ENCODE measurements at regions not wholly inside any gene's neighbourhood (a gene's known extent, or its start where the extent isn't known, plus 50 kb on each side); places are given as distances from the start of the nearest gene placed in this dataset.
A peak's percentile ranks its signal among the peaks of the same experiment; 100 is the strongest.

DNA sequence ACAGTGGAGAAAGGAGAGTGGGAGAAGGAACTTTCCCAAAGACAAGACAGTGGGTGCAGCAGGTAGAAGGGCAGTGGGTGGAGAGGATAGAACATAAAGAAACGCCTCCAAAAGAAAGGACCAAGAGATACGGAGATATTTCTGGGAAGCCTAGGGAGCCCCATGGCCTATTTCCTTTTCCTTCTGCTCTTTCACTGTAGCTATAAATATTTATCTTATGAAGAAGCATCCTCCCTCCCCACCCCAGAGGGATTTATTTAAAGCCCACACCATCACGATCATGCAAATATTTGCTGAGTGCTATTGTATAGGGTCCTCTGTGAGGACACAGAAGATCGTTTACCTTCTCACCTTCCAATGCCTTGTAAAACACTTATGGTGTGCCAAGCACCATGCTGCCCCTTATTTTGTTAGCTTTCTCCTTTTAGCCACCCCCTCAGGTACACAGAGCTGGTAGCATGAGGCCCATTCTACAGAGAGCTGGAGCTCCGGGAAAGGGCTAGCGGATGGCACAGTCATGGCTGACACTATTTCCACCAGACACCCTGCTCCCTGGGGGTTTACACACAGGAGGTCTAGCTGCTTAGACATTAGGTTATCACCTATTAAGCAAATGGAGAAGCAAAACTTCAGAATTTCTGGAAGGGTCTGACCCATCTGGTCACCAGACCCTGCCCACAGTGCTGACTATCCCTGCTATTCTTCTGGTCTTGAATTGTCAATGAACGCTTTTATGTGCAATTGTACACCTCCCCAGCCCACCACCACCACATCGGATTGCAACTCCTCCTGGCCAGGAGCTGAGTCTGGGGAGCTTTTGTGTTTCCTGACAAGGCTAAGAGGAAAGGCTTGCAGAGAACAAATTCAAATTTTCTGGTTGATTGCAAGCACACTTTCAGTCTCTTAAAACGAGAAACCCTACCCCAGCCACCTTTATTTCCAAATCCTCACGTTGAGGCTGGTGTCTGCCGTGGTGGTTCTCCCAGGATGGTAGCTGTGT lies 91.8 kb upstream of the KLF7 start:
- DNase-seq: no peak

DNA sequence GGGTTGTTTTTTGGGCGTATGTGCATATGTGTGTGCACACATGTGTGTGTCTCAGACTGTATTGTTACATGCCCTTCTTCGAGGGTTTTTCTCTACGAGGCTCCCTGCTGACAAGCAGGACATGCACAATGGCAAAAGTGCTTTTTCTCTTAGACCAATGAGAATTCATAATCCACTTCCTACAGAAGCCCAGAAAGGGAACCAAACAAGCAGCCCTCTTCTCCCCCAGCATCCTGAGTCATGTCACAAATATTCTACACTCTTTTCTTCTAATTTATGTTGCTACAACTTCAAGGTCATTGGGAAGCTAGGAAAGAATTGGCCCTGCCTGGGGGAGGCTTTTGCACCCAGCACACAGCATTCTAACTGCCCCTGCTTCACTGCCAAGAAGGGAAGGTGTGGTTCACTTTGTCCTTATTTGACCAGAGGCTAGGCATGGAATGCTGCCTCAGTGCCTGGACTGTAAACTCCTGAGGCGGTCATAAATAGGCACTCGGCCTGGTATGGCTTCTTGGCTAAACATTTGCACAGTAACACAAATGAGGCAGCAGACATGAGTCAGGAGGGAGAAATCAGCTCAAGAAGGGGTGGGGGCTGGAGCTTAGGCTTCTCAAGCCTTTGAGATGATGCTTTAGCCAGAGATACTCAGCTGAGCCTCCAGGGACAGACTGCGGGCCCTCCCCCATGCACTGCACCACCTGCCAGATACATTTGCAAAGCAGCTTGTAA lies 92.7 kb upstream of the KLF7 start:
- DNase-seq: no peak

DNA sequence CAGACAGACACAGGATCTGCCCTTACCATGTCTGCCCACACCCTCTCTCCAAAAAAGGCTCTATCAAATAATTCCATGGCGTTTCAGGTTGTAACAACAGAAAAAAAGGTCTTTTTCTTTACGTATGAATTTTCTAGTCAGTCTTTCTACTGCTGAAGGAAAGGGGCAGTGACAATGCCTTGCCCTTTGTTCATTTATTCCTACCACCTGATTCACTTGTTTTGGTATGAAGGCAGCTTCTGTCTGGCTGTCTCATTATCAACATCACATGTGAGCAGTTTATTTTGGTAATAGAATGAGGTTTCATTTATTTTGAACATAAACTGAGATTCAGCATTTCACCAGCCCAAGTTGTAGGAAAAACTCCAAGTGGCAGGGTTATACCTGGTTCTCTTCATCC lies 94.3 kb upstream of the KLF7 start:
- DNase-seq: no peak

DNA sequence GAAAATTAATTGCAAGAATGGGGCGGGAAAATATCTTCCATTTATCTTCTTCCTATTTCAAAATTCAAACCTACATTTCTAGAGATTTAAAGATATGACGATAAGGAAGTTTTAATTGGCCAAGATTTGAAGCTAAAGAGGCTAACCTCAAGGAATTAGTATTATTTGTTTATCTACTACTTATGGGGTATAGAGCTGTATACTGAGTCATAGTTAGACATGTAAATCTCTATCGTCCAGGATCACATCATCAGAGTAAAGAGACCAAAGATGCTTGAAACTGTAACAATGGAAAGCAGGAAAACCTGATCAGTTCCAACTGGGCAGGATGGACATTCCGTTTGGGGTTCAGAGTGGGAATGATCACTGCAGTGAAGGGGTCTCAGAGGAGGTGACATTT lies 95.2 kb upstream of the KLF7 start:
- no peak for DNase-seq

DNA sequence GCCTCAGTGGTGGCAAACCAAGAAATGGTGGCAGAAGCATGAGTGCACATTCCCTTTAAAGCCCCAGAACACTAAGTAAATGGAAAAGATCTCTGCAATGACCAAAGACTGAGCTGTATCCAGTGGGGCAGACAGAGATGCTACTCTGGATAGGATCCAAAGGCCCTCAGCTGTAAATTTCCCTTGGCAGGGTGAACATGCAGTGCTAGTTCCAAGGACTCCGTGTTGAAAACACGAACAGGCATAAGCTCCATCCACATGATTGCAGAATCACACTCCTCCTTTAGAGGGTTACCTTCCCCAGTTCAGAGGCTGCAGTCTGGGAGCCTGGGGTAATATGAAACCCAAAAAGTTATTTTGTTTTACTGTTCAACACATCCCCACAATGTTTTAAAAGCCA lies 98.6 kb upstream of the KLF7 start:
- DNase-seq: no peak

DNA sequence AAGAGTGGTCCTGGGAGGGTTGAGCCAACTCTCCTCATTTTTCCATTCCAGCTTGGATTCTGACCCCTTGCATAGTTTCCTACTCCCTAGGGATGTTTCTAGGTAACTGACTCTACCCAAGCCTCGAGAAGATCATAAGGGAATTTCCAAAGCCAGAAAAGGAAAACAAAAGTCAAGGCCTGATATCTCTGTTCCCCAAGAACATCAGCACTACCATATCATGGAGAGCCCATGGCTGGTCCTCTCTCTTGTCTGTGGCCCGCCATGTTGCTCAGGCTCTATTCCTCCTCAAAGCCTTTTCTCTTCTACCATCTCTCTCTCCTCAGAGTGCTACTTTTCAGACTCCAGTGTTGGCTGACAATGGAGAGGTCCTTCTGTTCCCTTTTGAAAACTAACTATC lies 99.6 kb upstream of the KLF7 start:
- no peak for DNase-seq

DNA sequence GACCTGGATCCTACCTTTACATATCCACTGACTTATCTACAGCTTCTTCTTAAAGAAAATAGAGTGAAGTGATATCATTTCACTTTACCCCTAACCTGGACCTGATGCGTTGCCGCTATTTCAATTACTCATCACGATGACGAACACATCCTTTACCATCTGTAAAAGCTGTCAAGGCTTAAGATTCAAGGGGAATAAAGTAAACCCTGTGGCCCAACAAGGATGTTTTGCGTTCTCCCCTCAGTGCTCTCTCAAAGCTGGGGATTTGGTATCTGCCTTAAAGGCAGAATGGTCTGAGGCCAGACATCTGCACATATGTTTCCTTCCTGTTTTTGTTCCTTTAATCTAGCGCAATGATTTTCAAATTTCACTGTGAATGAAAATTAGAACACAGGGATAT lies 100.1 kb upstream of the KLF7 start:
- no peak for DNase-seq

DNA sequence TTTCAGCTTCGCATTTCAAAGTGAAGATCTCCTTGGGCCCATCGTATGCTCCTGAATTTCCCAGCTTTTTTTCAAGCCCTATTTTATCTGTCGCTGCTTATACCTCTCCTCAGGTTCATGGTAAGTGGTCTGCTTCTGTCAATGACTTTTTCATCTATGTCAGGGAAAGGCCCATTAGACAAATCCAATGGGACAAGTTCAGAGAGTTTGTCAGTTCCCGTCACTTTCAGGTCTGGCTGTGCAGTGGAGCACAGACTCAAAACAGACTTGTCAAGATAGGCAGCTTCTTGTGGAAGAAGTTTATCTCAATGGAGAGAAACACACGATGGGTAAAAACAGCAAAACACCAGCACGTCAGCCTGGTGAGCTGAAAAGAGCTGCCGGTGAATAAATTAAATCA lies 100.9 kb upstream of the KLF7 start:
- no peak for DNase-seq

DNA sequence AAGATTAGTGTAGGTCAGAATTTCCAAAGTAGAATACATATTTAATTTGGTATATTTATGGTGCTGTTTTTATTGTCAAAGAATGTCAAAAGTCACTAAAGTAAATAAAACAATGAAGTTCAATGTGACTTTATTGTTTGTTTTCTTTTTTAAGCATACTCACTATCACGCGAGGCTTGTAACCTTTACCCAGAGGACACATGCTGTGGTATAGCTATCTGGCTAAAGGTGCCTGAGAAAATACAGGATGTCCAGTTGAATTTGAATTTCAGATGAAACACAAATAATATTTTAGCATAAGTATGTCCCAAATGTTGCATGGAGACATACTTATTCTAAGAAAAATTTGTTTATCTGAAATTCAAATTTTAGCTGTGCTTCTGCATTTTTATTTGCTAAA lies 103.3 kb upstream of the KLF7 start:
- no peak for DNase-seq

DNA sequence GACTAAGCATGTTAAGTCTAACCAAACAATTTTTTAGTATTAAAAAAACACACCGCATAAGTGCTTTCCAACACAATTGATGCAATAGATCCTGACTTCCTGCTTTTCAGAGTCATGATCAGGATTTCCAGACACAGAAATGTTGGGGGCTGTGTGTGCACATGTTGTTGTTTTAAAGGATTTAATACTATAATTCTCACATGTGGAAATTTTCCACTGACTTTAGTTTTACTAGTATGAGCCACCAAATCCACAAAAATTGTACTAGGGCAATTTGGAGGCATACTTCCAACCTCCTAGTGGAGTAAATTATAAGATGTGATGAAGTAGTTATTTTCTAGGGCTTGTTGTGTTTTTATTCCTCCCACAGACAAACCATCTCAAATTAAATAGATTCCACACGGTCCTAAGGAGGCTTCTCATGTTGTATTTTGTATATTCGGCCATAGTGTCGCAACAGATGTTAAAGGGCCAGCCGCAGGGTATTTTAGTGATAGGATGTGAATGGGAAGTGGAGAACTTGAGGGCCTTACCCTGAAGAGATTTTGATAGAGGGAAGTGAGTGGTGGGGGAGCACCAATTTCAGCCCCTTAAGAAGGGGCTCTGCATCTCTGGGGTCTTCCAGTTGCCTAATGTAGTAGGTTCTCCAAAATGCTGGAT lies 108.9 kb upstream of the KLF7 start:
- DNase-seq: no peak

DNA sequence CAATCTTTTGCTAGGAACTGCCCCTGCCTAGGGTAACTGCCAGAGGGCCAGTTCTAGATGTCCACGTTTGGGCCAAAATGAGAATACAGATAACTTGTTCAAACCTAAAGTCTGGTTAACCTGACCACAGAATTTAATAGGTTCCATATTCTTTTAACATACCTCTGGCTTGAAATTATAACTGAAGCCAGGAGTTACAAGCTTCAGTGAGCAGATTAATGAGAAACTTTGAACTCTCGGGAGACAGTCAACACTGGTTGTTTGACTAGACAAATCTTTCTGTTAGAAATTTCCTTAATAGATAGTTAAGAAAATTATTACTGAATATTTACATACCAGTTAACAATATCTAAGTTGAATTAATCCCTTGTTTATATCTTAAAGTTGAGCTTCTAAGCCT lies 110.0 kb upstream of the KLF7 start:
- DNase-seq: no peak

DNA sequence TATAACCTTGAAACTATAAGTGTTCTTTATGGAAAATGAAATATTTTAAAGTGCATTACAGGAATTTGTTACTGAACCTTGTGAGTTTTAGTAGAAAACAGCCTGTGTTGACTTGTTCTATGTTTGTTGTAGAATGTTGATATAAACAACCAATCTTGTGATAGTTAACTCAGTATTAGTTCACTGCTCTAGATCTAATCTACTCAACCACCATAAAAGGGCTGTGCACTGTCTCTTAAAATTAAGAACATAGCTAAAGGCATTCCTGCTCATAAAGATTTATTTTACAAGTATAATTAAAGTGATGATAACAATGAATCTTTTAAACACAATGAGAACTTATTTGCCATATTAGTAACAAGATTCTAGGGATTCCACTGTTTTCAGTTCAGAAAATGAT lies 110.5 kb upstream of the KLF7 start:
- no peak for DNase-seq

DNA sequence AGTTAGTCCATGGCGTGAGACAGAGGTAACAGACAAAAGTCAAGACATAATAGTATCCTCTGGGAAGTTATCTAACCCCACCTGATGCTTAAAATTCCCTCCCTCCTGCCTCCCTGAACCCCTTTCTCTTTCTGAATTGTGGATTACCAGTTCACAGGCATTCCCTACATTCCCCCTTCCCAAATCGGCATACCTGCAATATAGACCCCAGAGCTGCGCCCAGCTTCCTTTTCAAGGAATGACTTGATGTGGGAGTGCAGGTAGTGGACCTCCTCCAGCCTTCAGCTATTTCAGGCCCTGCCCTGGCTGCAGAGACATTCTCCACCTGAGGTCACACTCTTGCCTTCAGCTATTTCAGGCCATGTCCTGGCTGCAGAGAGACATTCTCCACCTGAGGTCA lies 111.1 kb upstream of the KLF7 start:
- DNase-seq: no peak

DNA sequence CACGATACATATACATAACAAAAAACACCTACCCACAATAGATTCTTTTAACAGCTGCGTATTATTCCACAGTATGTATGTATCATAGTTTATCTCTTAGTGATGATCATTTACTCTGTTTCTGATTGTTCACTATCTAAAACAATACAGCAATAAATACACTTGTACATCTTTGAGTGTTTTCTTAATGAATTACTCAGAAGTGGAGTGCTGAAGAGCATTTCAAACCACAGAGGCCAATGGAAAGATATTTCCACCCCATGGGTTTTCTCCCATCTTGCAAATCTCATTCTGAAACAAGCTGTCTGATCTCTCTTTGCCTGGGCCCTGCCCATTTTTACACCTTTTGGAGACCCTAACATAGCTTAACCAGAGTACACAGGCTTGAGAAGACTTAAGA lies 113.8 kb upstream of the KLF7 start:
- no peak for DNase-seq

DNA sequence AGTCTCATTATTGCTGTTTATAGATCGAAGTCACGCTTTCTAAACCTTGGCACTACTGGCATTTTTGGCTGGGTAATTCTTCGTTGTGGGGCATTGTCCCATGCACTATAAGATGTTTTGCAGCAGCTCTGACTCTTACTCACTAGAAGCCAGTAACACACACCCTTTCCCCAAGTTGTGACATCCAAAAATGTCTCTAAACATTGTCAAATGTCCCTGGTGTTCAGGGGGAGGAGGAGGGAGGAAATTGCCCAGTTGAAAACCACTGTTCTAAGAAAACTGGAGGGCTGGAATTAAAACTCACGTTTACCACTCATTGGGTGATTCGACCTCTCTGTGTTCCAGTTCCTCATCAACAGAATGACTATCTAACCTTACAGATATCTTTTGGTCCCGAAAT lies 115.7 kb upstream of the KLF7 start:
- no peak for DNase-seq

DNA sequence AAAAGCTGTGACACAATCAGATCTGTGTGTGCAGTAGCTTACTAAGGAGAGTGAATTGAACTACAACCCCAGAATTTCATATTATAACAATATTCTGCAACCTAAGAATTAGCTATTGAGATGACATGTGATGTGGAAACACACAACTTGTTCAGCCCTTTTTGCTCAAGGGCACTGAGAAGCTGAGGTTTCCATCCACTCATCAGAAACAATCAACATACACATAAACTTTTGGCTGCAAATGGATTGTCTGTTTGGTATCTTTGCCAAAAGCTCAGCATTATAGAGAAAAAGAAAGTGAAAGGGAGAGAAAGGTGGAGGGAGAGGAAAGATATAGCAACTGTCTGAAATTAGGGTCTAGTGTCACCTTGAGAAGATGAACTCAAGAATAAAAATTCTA lies 117.2 kb upstream of the KLF7 start:
- DNase-seq: no peak

DNA sequence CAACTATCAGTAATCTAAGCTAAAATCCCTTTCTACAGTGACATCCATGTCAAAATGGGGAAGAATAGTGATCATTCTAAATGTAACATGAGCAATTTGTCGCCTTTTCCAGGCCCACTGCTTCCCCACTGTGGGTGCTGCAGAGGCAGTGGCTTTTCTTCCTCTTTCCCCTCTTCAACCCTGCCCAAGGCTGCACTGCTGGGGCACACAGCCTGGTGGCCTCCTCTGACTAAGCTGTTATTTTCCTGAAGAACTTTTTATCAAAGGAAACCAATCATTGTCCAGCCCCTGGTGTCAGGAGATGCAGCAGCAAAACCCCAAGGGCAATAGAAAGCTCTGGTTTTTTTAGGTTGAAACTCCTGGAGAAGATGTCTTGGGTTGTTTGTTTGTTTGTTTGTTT lies 117.6 kb upstream of the KLF7 start:
- peak; percentile 31 for DNase-seq

DNA sequence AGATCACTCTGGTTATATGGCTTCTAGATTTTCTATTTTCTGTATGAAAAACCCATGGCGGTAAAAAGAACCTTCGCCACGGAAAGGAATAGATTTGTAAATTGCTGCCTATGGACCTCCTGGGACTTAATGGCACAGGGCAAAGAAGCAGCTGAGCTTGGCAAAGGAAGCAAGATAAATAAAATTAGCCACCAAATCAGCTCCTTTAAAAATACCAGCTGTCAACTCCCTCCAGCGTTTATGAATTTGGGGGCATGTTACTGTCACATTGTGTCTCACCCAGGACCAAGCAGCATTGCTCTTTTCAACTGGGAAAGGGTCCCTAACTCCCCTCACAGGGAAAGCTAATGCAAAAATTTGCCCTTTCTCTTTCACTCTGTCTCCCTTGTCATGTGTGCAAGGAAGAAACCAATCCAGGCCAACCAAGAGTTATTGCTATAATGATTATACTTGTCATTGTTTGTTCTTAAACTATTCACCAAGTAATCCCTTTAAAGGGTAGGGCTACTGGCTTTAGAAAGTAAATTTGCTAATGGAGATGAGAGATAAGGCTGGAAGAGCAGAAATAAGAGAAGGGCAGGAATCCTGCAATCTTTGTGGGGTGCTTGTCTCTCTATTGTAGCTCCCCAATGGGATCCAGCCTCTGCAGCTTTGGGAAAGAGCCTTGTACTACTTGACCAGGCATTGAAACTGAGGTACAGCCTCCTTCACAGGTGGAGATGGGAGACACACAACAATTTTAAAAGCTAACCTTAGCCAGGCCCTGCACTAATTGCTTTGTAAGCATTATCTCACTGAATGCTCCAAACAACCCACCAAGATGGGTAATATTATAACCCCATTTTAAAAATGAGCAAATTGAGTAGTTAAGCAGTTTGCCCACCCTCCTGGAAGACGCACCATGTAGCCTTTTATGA lies 119.1 kb upstream of the KLF7 start:
- no peak for DNase-seq

DNA sequence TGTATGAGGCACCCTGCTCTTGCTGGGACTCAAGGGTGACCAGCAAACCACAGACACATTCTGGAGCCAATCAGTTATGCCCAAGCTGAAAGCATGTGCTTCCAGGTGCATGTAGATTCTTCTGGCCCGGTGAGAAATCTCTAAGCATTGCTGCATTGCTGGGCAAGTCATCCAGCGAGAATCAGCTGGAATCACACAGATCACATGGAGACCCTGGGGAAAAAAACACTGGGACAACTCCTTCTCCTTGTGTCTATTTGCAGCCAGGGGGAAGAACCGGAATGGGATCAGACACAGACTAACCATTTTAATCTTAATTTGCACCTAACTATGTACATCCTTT lies 119.7 kb upstream of the KLF7 start:
- DNase-seq: no peak

DNA sequence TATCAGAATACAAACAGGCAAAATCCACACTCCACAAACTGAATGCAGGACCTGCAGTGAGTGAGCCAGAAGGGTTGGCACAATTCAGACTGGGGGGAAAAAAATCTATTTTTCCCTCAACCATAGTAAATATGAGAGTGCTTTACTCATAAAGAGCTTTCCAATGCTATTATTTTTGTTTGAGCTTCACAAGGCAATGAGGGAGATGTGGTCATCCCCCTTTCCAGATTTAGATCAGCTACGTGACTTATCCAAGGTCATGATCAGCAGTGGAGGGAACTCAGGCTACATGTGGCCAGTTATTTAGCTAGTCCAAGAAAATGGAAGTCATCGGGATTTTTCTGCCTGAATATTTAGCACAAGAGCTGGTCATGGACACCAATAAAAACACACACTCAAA lies 120.4 kb upstream of the KLF7 start:
- DNase-seq: no peak

DNA sequence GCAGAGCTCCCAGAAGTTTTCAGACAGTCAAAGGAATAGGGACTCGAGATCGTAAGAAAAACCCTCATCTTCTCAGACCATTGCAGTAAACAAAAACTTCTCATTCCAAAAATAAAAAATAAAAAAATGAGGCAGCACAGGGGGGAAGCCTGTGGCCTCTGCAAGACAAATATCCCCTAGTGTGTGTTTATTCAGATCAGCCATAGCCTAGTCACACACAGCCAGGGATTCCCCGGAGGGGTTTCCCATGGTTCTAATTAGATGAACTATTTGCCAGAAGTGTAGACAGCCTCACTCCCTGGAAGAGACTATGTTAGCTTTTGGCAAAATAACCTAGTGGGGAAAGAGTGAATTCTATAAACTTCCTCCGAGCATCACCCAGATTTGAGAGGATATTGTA lies 122.9 kb upstream of the KLF7 start:
- DNase-seq: no peak

DNA sequence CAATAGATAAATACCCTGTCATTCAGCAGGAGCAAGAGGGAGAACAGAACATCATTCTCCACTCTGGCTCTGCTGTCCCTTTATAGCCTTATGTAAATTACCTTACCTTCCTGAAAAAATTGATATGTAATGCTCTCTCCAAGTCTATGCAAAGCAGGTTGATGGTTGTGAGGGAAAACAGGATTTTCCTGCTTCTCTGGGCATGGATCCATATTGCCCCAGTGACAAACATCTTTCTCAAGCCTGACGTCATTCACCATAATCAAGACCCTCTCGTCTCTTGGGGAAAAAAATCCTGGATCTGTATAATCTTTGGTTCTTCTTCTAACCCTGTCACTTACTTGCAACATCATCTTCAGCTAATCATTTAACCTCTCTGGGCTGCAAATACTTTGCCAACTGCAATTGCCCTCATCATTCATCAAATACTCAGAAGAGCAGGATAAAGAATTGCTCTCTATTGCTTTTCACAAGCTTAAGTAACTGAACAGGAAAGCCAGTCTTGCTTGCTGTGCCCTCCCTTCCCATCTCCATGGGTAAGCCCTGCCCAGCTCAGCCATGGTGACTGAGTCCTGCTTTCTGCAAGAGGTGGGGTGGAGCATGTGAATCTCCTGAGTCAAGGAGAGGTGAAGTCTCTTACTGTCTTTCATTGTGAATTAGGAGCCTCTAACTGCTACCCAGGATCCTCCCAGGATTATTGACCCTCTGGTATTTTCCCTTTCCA lies 123.7 kb upstream of the KLF7 start:
- DNase-seq: no peak

All from femur (tissue), 1 donor.